Activated CD8-positive, alpha-beta memory T cell treated with anti-CD3 and anti-CD28 coated beads for 36 hours (primary cell): ENCODE measurements at regions not wholly inside any gene's neighbourhood (a gene's known extent, or its start where the extent isn't known, plus 50 kb on each side); places are given as distances from the start of the nearest gene placed in this dataset.
"Not testable (repeated sequence)": the region's sequence is repeated elsewhere in the genome, so short reads cannot be mapped to it uniquely, and the experiment has no call there.

ENCODE experiments used
- CTCF ChIA-PET: fragments of 350-600 bp; sonication (Branson Sonifier 250); formaldehyde crosslinking; loops from one replicate; lab custom pipeline; 2021; ENCODE audit warnings: antibody characterized with exemption; lab: Charles Lee
- POLR2A ChIA-PET: fragments of 350-600 bp; sonication (Branson Sonifier 250); formaldehyde crosslinking; loops from one replicate; lab custom pipeline; 2021; ENCODE audit warnings: antibody characterized with exemption; lab: Charles Lee

GRCh38 chr15:72850833-72851232, 67.3 kb upstream of the ADPGK start:
- POLR2A ChIA-PET = no interaction called here
- CTCF ChIA-PET = no interaction called here

DNA sequence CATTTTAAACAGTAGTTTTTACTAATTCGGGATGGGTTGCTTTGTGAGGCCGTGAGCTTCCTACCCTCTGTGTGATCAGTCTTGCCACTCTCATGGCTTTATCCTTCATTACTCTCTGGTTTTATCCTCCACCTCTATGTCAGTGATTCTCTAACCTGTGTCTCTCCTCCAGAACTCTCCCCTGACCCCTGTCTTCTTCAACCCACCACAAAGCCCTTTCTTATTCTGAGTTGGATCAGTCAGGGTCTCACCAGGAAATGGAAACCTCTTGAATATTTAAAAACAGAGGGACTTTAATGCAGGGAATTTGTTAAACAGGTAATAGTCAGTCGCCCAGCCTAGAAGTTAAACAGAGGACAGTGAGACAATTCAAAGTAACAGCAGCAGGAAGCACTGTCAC, 64.2 kb upstream of the ADPGK start:
- POLR2A ChIA-PET = no interaction called here

DNA sequence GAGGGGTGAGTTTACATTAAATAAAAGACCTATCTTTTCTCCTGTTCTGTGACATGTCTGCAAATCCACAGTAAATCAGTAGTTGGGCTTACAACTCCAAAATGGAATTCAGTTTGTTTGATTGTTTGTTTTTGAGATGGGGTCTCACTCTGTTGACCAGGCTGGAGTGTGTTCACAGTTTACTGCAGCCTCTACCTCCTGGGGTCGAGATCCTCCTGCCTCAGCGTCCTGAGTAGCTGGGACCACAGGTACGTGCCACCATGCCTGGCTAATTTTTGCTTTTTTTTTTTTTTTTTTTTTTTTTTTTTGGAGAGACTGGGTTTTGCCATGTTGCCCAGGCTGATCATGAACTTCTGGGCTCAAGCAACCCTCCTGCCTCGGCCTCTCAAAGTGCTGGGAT, 63.5 kb upstream of the ADPGK start:
- CTCF ChIA-PET = interaction anchor here (0.7 kb wide), 1 partner anchor 575 kb away, joined by 5 read pairs; no protein-coding TSS in a partner anchor
- POLR2A ChIA-PET = no interaction called here

More for the DNA sequence above, 64.2 kb upstream of the ADPGK start:
- CTCF ChIA-PET = no interaction called here

GRCh38 chr15:72845981-72846383, 62.4 kb upstream of the ADPGK start:
- CTCF ChIA-PET = interaction anchor here (0.5 kb wide), 1 partner anchor 163 kb away, joined by 3 read pairs; no protein-coding TSS in a partner anchor
- POLR2A ChIA-PET = no interaction called here

DNA sequence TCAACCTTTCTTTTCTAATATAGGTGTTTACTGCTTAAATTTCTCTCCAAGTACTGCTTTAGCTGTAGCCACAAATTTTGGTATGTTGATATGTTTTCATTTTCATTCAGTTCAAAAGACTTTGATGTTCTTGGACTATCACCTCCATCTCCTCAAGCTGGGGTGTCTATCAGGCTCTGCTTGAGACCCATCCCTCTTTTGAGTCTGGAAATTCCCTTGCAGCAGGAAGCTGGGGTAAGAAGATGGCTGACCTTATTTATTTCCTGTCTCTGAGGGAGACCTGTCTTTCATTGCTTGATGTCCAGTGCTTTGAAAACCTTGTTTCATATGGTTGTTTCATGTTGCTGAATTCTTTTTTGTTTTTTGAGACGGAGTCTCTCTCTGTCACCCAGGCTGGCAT, 60.5 kb upstream of the ADPGK start:
- ChIA-PET POLR2A (no interaction called here), CTCF (no interaction called here)

DNA sequence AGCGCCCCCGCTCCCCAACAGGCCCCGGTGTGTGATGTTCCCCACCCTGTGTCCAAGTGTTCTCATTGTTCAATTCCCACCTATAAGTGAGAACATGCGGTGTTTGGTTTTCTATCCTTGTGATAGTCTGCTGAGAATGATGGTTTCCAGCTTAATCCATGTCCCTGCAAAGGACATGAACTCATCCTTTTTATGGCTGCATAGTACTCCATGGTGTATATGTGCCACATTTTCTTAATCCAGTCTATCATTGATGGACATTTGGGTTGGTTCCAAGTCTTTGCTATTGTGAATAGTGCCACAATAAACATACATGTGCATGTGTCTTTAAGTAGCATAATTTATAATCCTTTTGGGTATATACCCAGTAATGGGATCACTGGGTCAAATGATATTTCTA, 59.8 kb upstream of the ADPGK start:
- CTCF ChIA-PET, POLR2A ChIA-PET: not testable (repeated sequence)

DNA sequence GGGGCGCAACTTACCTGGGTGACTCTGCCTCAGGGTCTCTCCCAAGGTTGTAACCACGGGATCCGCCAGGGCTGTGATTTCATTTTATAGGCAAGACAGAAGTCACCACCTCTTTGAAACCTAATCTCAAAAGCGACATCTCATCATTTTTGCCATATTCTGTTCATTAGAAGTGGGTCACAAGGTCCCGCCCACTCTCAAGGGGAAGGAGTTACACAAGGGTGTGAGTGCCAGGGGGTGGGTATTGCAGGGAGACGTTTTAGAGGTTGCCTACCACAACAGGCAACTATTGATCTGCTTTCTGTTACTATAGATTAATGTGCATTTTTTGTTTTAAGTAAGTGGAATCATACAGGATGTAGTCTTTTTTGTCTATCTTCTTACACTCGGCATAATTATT, 56.6 kb upstream of the ADPGK start:
- ChIA-PET POLR2A (no interaction called here), CTCF (no interaction called here)

- CTCF ChIA-PET = no interaction called here
- POLR2A ChIA-PET = no interaction called here
Measured at GRCh38 chr15:72838311-72838731, 54.8 kb upstream of the ADPGK start.

GRCh38 chr15:72836676-72837330, 53.2 kb upstream of the ADPGK start:
- CTCF ChIA-PET = no interaction called here
- POLR2A ChIA-PET = no interaction called here

GRCh38 chr15:72835294-72835890, 51.8 kb upstream of the ADPGK start:
- ChIA-PET POLR2A (no interaction called here), CTCF (interaction anchor here (0.6 kb wide), 1 partner anchor 18 kb away, joined by 3 read pairs; no protein-coding TSS in a partner anchor)

DNA sequence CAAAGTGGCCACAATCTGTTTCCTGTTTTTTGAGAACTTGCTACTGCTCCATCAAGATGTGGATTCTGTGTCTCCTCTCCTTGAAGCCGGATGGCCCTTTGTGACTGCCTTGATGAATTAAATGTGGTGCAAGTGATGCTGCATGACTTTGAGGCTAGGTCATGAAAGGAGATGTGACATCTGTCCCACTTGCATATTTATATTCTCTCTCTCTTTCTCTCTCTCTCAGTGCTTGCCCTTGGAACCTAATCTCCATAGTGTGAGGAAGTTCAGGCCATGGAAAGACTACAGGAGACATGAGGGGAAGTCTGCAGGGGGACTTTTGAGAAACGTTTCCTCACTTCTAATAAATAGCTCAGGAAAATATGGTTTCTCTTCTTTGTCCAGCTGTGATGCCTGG, 50.0 kb upstream of the ADPGK start:
- ChIA-PET POLR2A (no interaction called here), CTCF (no interaction called here)
